ENCODE measurements at regions not wholly inside any gene's neighbourhood (a gene's known extent, or its start where the extent isn't known, plus 50 kb on each side); places are given as distances from the start of the nearest gene placed in this dataset.

DNA sequence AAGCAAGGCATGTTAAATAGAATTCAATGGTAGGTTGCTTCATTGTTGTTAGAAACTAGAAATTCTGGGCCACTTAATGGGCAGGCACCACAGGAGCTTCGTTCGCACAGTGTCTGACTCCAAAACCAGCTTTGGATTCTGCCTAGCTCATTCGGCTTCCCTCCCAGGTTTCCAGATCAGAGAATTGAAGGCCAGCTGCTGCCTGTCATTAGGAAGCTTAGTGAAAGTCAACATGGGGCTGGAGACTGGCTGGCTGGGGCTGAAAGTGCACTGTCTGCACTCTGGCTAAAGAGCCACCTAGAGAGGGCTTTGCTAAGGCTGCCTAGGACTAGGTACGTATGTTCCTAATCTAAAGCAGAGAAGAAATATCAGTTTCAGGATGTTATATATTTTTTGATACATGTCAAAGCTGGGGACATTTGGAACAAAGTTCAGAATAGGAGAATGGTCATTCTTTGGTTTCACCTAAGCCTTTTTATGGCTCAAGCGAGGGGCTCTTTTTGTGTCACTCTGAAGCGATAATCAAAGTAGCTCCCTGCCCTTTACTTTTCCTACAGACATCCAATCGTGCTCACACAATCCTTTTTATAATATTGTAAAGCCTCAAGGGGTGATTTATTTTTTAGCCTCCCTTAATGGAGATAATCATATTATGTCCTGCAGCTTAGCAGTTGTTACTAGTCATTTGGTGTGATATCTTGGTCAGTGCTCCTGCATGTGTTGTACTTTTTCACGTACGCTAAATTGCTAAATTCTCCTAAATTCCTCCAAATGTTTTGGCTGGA lies 238.5 kb upstream of the NAV3 start:
- no peaks in the 10 kb centered on the region for H3K27me3 ChIP-seq (replicated peaks; ENCODE audit: control insufficient read depth, insufficient read depth, low read length)
- no peak for DNase-seq (ENCODE audit: extremely low read depth, insufficient read length)
- TF ChIP-seq, protein P1, sequence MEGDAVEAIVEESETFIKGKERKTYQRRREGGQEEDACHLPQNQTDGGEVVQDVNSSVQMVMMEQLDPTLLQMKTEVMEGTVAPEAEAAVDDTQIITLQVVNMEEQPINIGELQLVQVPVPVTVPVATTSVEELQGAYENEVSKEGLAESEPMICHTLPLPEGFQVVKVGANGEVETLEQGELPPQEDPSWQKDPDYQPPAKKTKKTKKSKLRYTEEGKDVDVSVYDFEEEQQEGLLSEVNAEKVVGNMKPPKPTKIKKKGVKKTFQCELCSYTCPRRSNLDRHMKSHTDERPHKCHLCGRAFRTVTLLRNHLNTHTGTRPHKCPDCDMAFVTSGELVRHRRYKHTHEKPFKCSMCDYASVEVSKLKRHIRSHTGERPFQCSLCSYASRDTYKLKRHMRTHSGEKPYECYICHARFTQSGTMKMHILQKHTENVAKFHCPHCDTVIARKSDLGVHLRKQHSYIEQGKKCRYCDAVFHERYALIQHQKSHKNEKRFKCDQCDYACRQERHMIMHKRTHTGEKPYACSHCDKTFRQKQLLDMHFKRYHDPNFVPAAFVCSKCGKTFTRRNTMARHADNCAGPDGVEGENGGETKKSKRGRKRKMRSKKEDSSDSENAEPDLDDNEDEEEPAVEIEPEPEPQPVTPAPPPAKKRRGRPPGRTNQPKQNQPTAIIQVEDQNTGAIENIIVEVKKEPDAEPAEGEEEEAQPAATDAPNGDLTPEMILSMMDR (IDR thresholded peaks at IDR 0.05; ENCODE audit: insufficient read depth, low read length, poor library complexity, severe bottlenecking): no peak
- H3K4me3 ChIP-seq (replicated peaks; ENCODE audit: low read depth, low read length): no peak overlapping the region
- H3K36me3 ChIP-seq (ENCODE audit: control insufficient read depth, insufficient read depth, low read length): no peaks in the 10 kb centered on the region

DNA sequence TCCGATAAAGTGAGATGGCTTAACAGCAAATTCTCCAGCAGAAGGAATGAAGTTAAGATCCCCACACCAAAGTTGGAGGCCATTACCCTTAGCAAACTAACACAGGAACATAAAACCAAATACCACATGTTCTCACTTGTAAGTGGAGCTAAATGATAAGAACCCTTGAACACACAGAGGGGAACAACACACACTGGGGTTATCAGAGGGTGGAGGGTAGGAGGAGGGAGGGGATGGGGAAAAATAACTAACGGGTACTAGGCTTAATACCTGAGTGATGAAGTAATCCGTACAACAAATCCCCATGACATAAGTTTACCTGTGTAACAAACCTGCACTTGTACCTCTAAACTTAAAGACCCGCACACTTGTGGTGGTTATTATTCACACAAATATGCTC lies 240.4 kb upstream of the NAV3 start:
- DNase-seq (ENCODE audit: extremely low read depth, insufficient read length): no peak
- Histone ChIP-seq H3K4me3 (replicated peaks; ENCODE audit: low read depth, low read length) (no peak overlapping the region), H3K36me3 (ENCODE audit: control insufficient read depth, insufficient read depth, low read length) (no peaks in the 10 kb centered on the region), H3K27me3 (replicated peaks; ENCODE audit: control insufficient read depth, insufficient read depth, low read length) (no peaks in the 10 kb centered on the region)
- TF ChIP-seq, protein P1 (IDR thresholded peaks at IDR 0.05; ENCODE audit: insufficient read depth, low read length, poor library complexity, severe bottlenecking): no peak

DNA sequence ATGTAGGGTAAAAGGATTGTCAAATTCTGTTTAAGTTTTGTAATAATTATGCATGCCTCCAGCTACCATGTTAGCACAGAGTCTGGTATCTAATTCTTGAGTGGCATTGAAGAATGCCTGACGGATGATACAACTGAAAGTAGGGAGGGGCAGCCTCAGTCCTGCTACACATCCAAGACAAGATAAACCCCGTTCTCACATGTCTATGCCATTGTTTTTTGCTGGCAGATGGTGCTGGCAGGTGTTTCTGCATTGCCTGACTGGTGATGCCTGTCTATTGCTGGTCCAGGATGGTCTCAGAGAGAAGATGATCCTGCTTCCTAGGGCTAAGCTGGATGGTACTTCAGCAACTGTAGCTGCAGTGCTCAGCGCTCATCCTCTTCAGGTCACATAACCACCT lies 245.8 kb upstream of the NAV3 start:
- Histone ChIP-seq H3K4me3 (replicated peaks; ENCODE audit: low read depth, low read length) (no peak overlapping the region), H3K36me3 (ENCODE audit: control insufficient read depth, insufficient read depth, low read length) (no peaks in the 10 kb centered on the region), H3K27me3 (replicated peaks; ENCODE audit: control insufficient read depth, insufficient read depth, low read length) (no peaks in the 10 kb centered on the region)
- no peak for DNase-seq (ENCODE audit: extremely low read depth, insufficient read length)
- TF ChIP-seq, protein P1 (IDR thresholded peaks at IDR 0.05; ENCODE audit: insufficient read depth, low read length, poor library complexity, severe bottlenecking): no peak

DNA sequence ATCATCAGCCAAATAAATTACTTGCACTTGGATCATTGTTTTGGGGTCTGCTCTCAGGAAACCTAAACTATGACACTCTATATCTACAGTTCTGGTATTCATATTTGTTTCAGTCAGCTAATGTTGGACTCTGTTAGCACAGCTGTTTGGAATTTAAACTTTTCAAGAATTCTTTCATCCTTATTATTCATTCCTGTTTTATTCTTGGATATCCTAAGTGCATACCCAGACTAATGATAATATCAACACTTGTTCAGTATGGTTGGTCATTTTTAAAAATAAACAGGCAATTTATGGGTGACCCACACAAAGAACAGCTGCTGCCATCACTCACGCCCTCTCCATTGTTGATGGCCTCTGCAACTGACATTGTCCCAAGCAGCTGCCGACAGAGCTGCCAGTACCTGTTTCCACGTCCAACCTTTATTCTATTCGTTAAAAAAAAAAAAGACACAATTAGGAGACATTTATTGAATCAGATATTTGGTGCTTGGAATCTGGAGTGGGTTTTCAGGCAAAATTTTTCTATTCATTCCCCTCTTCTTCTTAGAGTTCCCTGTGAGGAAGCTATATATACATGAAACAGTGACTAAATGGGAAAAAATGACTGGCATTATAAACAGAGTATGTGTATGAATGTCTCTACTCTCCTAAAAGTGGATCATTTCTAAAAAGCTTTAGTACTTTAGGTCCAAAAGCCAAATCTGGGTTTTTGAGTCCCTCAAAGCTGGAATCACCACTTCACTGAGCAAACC lies 252.1 kb upstream of the NAV3 start:
- no peak overlapping the region for H3K4me3 ChIP-seq (replicated peaks; ENCODE audit: low read depth, low read length)
- no peaks in the 10 kb centered on the region for H3K27me3 ChIP-seq (replicated peaks; ENCODE audit: control insufficient read depth, insufficient read depth, low read length)
- H3K36me3 ChIP-seq (ENCODE audit: control insufficient read depth, insufficient read depth, low read length): no peaks in the 10 kb centered on the region
- no peak for DNase-seq (ENCODE audit: extremely low read depth, insufficient read length)
- TF ChIP-seq, protein P1 (IDR thresholded peaks at IDR 0.05; ENCODE audit: insufficient read depth, low read length, poor library complexity, severe bottlenecking): no peak

DNA sequence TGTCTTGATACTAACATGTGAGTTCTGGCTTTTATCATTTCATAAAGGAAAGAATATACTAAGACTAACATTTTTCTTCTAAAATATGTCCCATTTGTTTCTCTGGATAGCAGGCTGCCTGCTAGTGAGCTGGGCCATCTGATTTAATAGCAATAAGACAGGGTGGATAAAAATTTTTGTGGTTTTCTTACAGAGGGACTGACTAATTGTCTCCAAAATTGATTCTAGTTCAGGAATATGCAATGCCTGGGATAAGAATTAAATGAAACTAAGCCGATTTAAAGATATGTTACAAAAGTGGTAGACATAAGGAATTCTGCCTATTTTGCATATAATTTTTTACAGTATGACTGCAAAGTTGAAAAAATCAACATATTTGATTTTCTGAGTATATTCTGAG lies 252.9 kb upstream of the NAV3 start:
- Histone ChIP-seq H3K27me3 (replicated peaks; ENCODE audit: control insufficient read depth, insufficient read depth, low read length) (no peaks in the 10 kb centered on the region), H3K4me3 (replicated peaks; ENCODE audit: low read depth, low read length) (no peak overlapping the region), H3K36me3 (ENCODE audit: control insufficient read depth, insufficient read depth, low read length) (no peaks in the 10 kb centered on the region)
- DNase-seq (ENCODE audit: extremely low read depth, insufficient read length): no peak
- TF ChIP-seq, protein P1 (IDR thresholded peaks at IDR 0.05; ENCODE audit: insufficient read depth, low read length, poor library complexity, severe bottlenecking): no peak
